Spleen (tissue), 11 donors: ENCODE measurements at regions not wholly inside any gene's neighbourhood (a gene's known extent, or its start where the extent isn't known, plus 50 kb on each side); places are given as distances from the start of the nearest gene placed in this dataset.

ENCODE experiments used
- DNase-seq: peaks from one replicate; pipeline ENCODE4 v3.0.0-alpha.2; 2020
- H3K27ac ChIP-seq, 8 donors: fragments of 200-600 bp; sonication (generic) in 7 of 8; 1 replicate in 4 of 8; 2 replicates in 4 of 8; pipeline versions ENCODE4 v1.5.0 to v1.8.0; 2016 to 2021; ENCODE audit warnings: inconsistent platforms in 4 of 8, mild to moderate bottlenecking in 4 of 8, moderate library complexity in 1 of 8
- H3K27me3 ChIP-seq, 7 donors: fragments of 200-600 bp; sonication (generic) in 6 of 7; replicated peaks in 1 of 7; 1 replicate in 4 of 7; 2 replicates in 3 of 7; pipeline versions ENCODE4 v1.5.0 to v1.8.0; 2016 to 2021; ENCODE audit warnings: inconsistent platforms in 3 of 7, mild to moderate bottlenecking in 1 of 7
- H3K36me3 ChIP-seq, 6 donors: fragments of 200-600 bp; sonication (generic) in 5 of 6; 1 replicate in 4 of 6; 2 replicates in 2 of 6; pipeline versions ENCODE4 v1.5.0 to v1.8.0; 2016 to 2021; ENCODE audit warnings: inconsistent platforms in 2 of 6
- H3K4me1 ChIP-seq, 6 donors: fragments of 200-600 bp; sonication (generic) in 5 of 6; 1 replicate in 3 of 6; 2 replicates in 3 of 6; pipeline versions ENCODE4 v1.5.0 to v1.8.0; 2016 to 2021; ENCODE audit warnings: inconsistent platforms in 3 of 6
- H3K4me3 ChIP-seq, 8 donors: fragments of 200-600 bp; sonication (generic) in 7 of 8; 1 replicate in 4 of 8; 2 replicates in 4 of 8; pipeline versions ENCODE4 v1.5.0 to v1.8.0; 2016 to 2021; ENCODE audit warnings: inconsistent platforms in 4 of 8, mild to moderate bottlenecking in 4 of 8, moderate library complexity in 2 of 8
- H3K9me3 ChIP-seq, 8 donors: fragments of 200-600 bp; sonication (generic) in 7 of 8; 1 replicate in 4 of 8; 2 replicates in 4 of 8; pipeline versions ENCODE4 v1.5.0 to v1.8.0; 2016 to 2021; ENCODE audit warnings: inconsistent platforms in 4 of 8
- POLR2A ChIP-seq, 3 donors: fragments of 450-650 bp; IDR thresholded peaks; one replicate each; pipeline ENCODE4 v1.5.1; 2017; ENCODE audit warnings: antibody characterized with exemption in 3 of 3, mild to moderate bottlenecking in 1 of 3
- POLR2AphosphoS5 ChIP-seq, 3 donors: sonication (generic); formaldehyde crosslinking; IDR thresholded peaks; one replicate each; pipeline ENCODE4 v1.5.1; 2017; ENCODE audit warnings: antibody characterized with exemption in 3 of 3
- WGBS, 5 donors: extraction: QIAGEN DNeasy Blood & Tissue Kit in 3 of 5; methylation state at CpG; one replicate each; pipeline versions ENCODE4 v1.1.5 to v1.1.7; 2013 to 2018; 5-methylcytosine and 5-hydroxymethylcytosine counted together
- intact Hi-C: fragments of 100-400 bp; cut with DNase I; formaldehyde crosslinking; loops from one replicate; pipeline ENCODE4 v1.15.0; 2023; ENCODE audit warnings: low total_unique reads
- TF ChIP-seq, protein P1 (sequence below), 11 experiments: fragments of 200-600 bp in 7 of 11; fragments of 450-650 bp in 4 of 11; sonication (generic) in 4 of 11; IDR thresholded peaks in 8 of 11; conservative IDR thresholded peaks in 3 of 11; 1 replicate in 7 of 11; 2 replicates in 4 of 11; pipeline versions ENCODE4 v1.4.0 to v1.8.0; 2016 to 2021; ENCODE audit warnings: antibody characterized with exemption in 11 of 11, inconsistent platforms in 4 of 11, mild to moderate bottlenecking in 1 of 11
- donor health status: healthy with polysubstance abuse.
- donor health status: DM: no; HTN: no; CAD: no; lungs with moderate emphysema.
- donor health status: DM: no; HTN: no; CAD: no.
- donor health status: Bipolar disorder and iron deficiency.
- donor health status: healthy.
- donor health status: DM: no; HTN: no; CAD: no.
- donor health status: DM: yes; HTN: yes; CAD: no.

DNA sequence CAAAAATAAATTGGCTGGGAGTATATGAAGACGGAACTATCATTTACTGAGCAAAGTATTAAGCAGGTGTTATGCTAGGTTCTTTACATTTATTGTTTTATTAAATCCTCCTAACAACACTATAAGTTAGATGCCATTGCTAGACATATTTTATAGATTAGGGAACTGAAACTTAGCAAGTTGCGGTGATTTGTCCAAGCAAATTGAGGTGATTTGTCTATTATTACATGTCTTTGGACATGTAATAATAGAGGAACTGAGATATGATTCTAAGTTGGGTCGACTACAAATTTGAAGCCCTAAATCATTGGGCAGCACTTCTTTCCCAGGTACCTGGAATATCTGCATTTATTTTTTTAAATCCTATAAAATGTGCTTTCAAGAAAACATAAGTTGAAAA lies 429.9 kb downstream of the GABRG2 start:
- no peak for DNase-seq
- Histone ChIP-seq H3K4me1 (no peaks in the 10 kb centered on the region), H3K36me3 (no peaks in the 10 kb centered on the region), H3K4me3 (no peak overlapping the region), H3K27me3 (no peaks in the 10 kb centered on the region), H3K9me3 (peaks cover 0 to 4% (median 0%) of the 10 kb centered on the region in 8 donors), H3K27ac (no peak overlapping the region)
- TF ChIP-seq POLR2A (IDR thresholded peaks at IDR 0.05) (no peak), POLR2AphosphoS5 (IDR thresholded peaks at IDR 0.05) (no peak)
- TF ChIP-seq, protein P1, sequence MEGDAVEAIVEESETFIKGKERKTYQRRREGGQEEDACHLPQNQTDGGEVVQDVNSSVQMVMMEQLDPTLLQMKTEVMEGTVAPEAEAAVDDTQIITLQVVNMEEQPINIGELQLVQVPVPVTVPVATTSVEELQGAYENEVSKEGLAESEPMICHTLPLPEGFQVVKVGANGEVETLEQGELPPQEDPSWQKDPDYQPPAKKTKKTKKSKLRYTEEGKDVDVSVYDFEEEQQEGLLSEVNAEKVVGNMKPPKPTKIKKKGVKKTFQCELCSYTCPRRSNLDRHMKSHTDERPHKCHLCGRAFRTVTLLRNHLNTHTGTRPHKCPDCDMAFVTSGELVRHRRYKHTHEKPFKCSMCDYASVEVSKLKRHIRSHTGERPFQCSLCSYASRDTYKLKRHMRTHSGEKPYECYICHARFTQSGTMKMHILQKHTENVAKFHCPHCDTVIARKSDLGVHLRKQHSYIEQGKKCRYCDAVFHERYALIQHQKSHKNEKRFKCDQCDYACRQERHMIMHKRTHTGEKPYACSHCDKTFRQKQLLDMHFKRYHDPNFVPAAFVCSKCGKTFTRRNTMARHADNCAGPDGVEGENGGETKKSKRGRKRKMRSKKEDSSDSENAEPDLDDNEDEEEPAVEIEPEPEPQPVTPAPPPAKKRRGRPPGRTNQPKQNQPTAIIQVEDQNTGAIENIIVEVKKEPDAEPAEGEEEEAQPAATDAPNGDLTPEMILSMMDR (IDR thresholded peaks at IDR 0.05 in 8 of 11, conservative IDR thresholded peaks at IDR 0.05 in 3 of 11) = no peak
- intact Hi-C loops = no loop called here
- WGBS, 5 donors = 55 to 78% (median 71%) methylated on average over 3 of the region's 3 CpGs

DNA sequence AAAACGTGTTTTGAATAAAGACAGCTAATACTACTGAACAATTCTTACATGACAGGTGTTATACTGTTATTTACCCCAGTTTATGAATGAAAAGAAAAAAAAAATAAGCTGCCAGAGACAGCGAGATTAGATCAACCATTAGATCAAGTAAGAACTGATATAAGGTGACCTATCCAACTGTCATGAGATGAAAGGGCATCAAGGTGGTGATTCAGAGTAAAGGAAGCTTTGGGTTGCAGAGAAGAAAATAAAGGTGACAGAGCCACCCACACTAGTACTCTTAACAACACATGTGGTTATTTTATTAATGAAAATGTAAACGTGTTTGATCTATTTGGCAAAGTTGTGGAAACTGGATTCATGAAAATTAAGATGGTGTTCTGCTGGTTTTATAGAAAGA lies 435.2 kb downstream of the GABRG2 start:
- intact Hi-C loops = no loop called here
- no peak overlapping the region for H3K27ac ChIP-seq
- no peaks in the 10 kb centered on the region for H3K27me3 ChIP-seq
- H3K9me3 ChIP-seq = peaks cover 0 to 4% (median 0%) of the 10 kb centered on the region in 8 donors
- DNase-seq = no peak
- H3K36me3 ChIP-seq = no peaks in the 10 kb centered on the region
- TF ChIP-seq POLR2A (IDR thresholded peaks at IDR 0.05) (no peak), POLR2AphosphoS5 (IDR thresholded peaks at IDR 0.05) (no peak)
- TF ChIP-seq, protein P1 (IDR thresholded peaks at IDR 0.05 in 8 of 11, conservative IDR thresholded peaks at IDR 0.05 in 3 of 11) = no peak
- no peak overlapping the region for H3K4me3 ChIP-seq
- WGBS, 5 donors = 68 to 81% (median 77%) methylated on average over 3 of the region's 3 CpGs
- H3K4me1 ChIP-seq = no peaks in the 10 kb centered on the region

DNA sequence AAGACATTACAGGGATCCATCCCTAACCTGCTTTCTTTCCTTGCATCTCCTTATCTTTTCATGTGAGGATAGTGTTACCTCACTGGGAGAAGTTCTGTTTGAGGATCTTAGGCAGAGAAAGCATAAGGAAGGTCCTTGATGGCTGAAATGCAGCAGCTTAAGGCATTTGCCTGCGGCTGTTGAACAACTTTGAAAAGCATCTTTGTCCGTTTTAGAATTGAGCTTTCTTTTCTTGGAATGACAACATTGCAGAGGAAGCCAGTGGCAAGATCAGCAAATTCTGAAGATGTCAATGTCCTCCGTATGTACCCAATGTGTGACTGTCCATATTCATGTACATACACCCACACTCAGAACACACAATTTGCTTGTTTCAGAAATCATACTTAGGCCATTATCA lies 436.2 kb downstream of the GABRG2 start:
- Histone ChIP-seq H3K27ac (no peak overlapping the region), H3K9me3 (peaks cover 0 to 4% (median 0%) of the 10 kb centered on the region in 8 donors), H3K4me1 (no peaks in the 10 kb centered on the region), H3K4me3 (no peak overlapping the region), H3K36me3 (no peaks in the 10 kb centered on the region), H3K27me3 (no peaks in the 10 kb centered on the region)
- no peak for DNase-seq
- intact Hi-C loops = no loop called here
- TF ChIP-seq POLR2AphosphoS5 (IDR thresholded peaks at IDR 0.05) = no peak
- TF ChIP-seq, protein P1 (IDR thresholded peaks at IDR 0.05 in 8 of 11, conservative IDR thresholded peaks at IDR 0.05 in 3 of 11) = no peak
- TF ChIP-seq POLR2A (IDR thresholded peaks at IDR 0.05) = no peak
- 80 to 91% (median 83%) methylated on average over 3 of the region's 3 CpGs for WGBS, 5 donors

DNA sequence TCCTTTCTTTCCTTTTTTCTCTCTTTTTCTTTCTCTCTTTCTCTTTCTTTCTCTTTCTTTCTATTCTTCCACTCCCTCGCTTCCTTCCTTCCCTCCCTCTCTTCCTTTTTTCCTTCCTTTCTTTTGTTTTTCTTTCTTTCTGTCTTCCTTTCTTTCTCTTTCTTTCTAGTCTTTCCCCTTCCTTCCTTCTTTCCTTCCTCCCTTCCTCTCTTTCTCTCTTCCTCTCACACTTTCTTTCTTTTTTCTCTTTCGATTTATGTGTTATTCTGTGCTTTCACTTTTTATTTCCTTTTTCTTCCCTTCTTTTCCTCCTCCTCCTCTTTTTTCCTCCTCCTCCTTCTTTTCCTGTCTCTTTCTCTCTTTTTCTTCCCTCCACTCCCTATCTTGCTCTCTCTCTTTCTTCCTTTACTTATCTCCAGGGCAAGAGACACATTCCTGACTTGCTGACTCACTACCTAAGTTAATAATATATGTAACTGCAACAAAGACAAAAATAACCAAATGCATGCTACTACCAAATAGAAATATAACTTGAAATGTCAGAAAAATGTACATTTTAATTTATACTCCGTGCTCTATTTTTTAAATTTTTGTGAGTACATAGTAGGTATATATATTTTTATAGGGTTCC lies 445.5 kb downstream of the GABRG2 start:
- Histone ChIP-seq H3K4me1 (no peaks in the 10 kb centered on the region), H3K27ac (no peak overlapping the region), H3K36me3 (no peaks in the 10 kb centered on the region), H3K27me3 (no peaks in the 10 kb centered on the region), H3K9me3 (peaks cover 0 to 42% (median 25%) of the 10 kb centered on the region in 8 donors), H3K4me3 (no peak overlapping the region)
- TF ChIP-seq POLR2A (IDR thresholded peaks at IDR 0.05) (no peak), POLR2AphosphoS5 (IDR thresholded peaks at IDR 0.05) (no peak)
- TF ChIP-seq, protein P1 (IDR thresholded peaks at IDR 0.05 in 8 of 11, conservative IDR thresholded peaks at IDR 0.05 in 3 of 11) = no peak
- DNase-seq = no peak
- intact Hi-C loops = no loop called here
- 78 to 88% (median 81%) methylated on average over 3 of the region's 3 CpGs for WGBS, 5 donors
